Adipocyte (in vitro differentiated cells): ENCODE measurements at regions not wholly inside any gene's neighbourhood (a gene's known extent, or its start where the extent isn't known, plus 50 kb on each side); places are given as distances from the start of the nearest gene placed in this dataset.
"Not testable (repeated sequence)": the region's sequence is repeated elsewhere in the genome, so short reads cannot be mapped to it uniquely, and the experiment has no call there.

ENCODE experiments used
- DNase-seq: peaks from one replicate; pipeline ENCODE4 v3.0.0-alpha.2; 2015; ENCODE audit warnings: low read depth
- H3K27me3 ChIP-seq: replicated peaks from 2 replicates; pipeline ENCODE4 v1.7.0; 2013; ENCODE audit warnings: mild to moderate bottlenecking, low read length, moderate library complexity; ENCODE audit not compliant: control insufficient read depth, insufficient read depth
- H3K36me3 ChIP-seq: 2 replicates; pipeline ENCODE4 v1.7.0; 2013; ENCODE audit warnings: low read length, mild to moderate bottlenecking, moderate library complexity; ENCODE audit not compliant: control insufficient read depth, insufficient read depth, severe bottlenecking
- H3K4me1 ChIP-seq: 2 replicates; pipeline ENCODE4 v1.7.0; 2013; ENCODE audit warnings: mild to moderate bottlenecking, low read length, moderate library complexity; ENCODE audit not compliant: control insufficient read depth, insufficient read depth
- H3K4me3 ChIP-seq: 2 replicates; pipeline ENCODE4 v1.7.0; 2013; ENCODE audit warnings: mild to moderate bottlenecking, low read length, moderate library complexity
- H3K9ac ChIP-seq: 2 replicates; pipeline ENCODE4 v1.7.0; 2013; ENCODE audit warnings: mild to moderate bottlenecking, low read length, moderate library complexity
- H3K9me3 ChIP-seq: 2 replicates; pipeline ENCODE4 v1.7.0; 2013; ENCODE audit warnings: mild to moderate bottlenecking, low read length, moderate library complexity; ENCODE audit not compliant: control insufficient read depth

- H3K4me1 ChIP-seq = no peaks in the 10 kb centered on the region
- no peaks in the 10 kb centered on the region for H3K9me3 ChIP-seq
- no peak for DNase-seq
- no peak overlapping the region for H3K4me3 ChIP-seq
- H3K36me3 ChIP-seq = no peaks in the 10 kb centered on the region
- no peaks in the 10 kb centered on the region for H3K27me3 ChIP-seq
- no peak overlapping the region for H3K9ac ChIP-seq
These were observed 63.1 kb downstream of the MATN1 start for GRCh38 chr1:30660241-30660640.

- no peaks in the 10 kb centered on the region for H3K36me3 ChIP-seq
- H3K9me3 ChIP-seq = no peaks in the 10 kb centered on the region
- no peak overlapping the region for H3K4me3 ChIP-seq
- no peaks in the 10 kb centered on the region for H3K4me1 ChIP-seq
- H3K27me3 ChIP-seq = no peaks in the 10 kb centered on the region
- no peak overlapping the region for H3K9ac ChIP-seq
- DNase-seq = no peak
These were observed 63.7 kb downstream of the MATN1 start for GRCh38 chr1:30659702-30660101.

GRCh38 chr1:30658375-30658774 is 65.0 kb downstream of the MATN1 start:
- DNase-seq, H3K9ac ChIP-seq, H3K4me3 ChIP-seq, H3K36me3 ChIP-seq, H3K9me3 ChIP-seq, H3K4me1 ChIP-seq, H3K27me3 ChIP-seq: not testable (repeated sequence)

GRCh38 chr1:30658014-30658336 is 65.4 kb downstream of the MATN1 start:
- Histone ChIP-seq H3K9me3 (no peaks in the 10 kb centered on the region), H3K4me3 (no peak overlapping the region), H3K4me1 (no peaks in the 10 kb centered on the region), H3K9ac (no peak overlapping the region), H3K36me3 (no peaks in the 10 kb centered on the region), H3K27me3 (no peaks in the 10 kb centered on the region)
- no peak for DNase-seq

GRCh38 chr1:30657131-30658013 is 66.0 kb downstream of the MATN1 start:
- Histone ChIP-seq H3K9ac (no peak overlapping the region), H3K4me1 (no peaks in the 10 kb centered on the region), H3K9me3 (no peaks in the 10 kb centered on the region), H3K4me3 (no peak overlapping the region), H3K36me3 (no peaks in the 10 kb centered on the region), H3K27me3 (no peaks in the 10 kb centered on the region)
- no peak for DNase-seq

GRCh38 chr1:30656171-30656940 is 67.0 kb downstream of the MATN1 start:
- no peak overlapping the region for H3K9ac ChIP-seq
- no peaks in the 10 kb centered on the region for H3K27me3 ChIP-seq
- no peaks in the 10 kb centered on the region for H3K4me1 ChIP-seq
- no peaks in the 10 kb centered on the region for H3K9me3 ChIP-seq
- no peak for DNase-seq
- H3K36me3 ChIP-seq = no peaks in the 10 kb centered on the region
- no peak overlapping the region for H3K4me3 ChIP-seq

- no peak for DNase-seq
- Histone ChIP-seq H3K4me3 (no peak overlapping the region), H3K36me3 (no peaks in the 10 kb centered on the region), H3K4me1 (peaks cover 4% of the 10 kb centered on the region), H3K27me3 (no peaks in the 10 kb centered on the region), H3K9me3 (no peaks in the 10 kb centered on the region), H3K9ac (no peak overlapping the region)
These were observed 67.7 kb downstream of the MATN1 start for GRCh38 chr1:30655672-30656071.

- Histone ChIP-seq H3K4me1 (peaks cover 8% of the 10 kb centered on the region), H3K36me3 (no peaks in the 10 kb centered on the region)
- DNase-seq = no peak
These were observed 69.2 kb downstream of the MATN1 start for GRCh38 chr1:30654188-30654587.

GRCh38 chr1:30652152-30652841 is 71.1 kb downstream of the MATN1 start:
- Histone ChIP-seq H3K4me3 (no peak overlapping the region), H3K9ac (no peak overlapping the region), H3K27me3 (no peaks in the 10 kb centered on the region), H3K36me3 (no peaks in the 10 kb centered on the region), H3K4me1 (peaks cover 8% of the 10 kb centered on the region), H3K9me3 (no peaks in the 10 kb centered on the region)
- no peak for DNase-seq

More at GRCh38 chr1:30654188-30654587, 69.2 kb downstream of the MATN1 start:
- Histone ChIP-seq H3K9me3 (no peaks in the 10 kb centered on the region), H3K27me3 (no peaks in the 10 kb centered on the region), H3K9ac (no peak overlapping the region), H3K4me3 (no peak overlapping the region)

GRCh38 chr1:30651395-30651794 is 72.0 kb downstream of the MATN1 start:
- H3K4me1 ChIP-seq, H3K36me3 ChIP-seq, H3K9ac ChIP-seq, H3K9me3 ChIP-seq, H3K27me3 ChIP-seq, H3K4me3 ChIP-seq, DNase-seq: not testable (repeated sequence)

- H3K4me3 ChIP-seq = peak overlapping the region; percentile 28
- no peaks in the 10 kb centered on the region for H3K27me3 ChIP-seq
- H3K9ac ChIP-seq = peak overlapping the region; percentile 26
- H3K36me3 ChIP-seq = no peaks in the 10 kb centered on the region
- H3K9me3 ChIP-seq = no peaks in the 10 kb centered on the region
- peaks cover 8% of the 10 kb centered on the region for H3K4me1 ChIP-seq
- DNase-seq = no peak
These were observed 72.4 kb downstream of the MATN1 start for GRCh38 chr1:30650968-30651320.
